ENCODE measurements at regions not wholly inside any gene's neighbourhood (a gene's known extent, or its start where the extent isn't known, plus 50 kb on each side); places are given as distances from the start of the nearest gene placed in this dataset.

DNA sequence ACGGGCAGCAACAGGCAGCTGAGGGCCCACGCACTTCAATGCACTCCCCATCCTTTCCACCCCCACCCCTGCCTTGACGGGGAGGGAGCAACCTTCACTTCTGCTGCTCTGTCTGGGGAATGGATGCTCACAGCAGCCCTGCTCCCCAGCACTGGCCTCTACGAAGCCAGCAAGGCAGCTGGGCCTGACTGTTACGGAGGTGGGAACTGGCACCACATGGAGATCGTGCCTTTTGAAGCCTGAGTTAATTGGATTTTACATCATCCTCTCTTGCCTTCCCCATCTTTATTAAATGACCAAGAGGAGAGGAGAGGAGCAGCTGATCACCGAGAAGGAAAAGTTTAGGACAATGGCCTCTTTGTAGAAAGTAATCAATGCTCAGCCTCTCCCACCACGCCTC is 187.0 kb upstream of the RPL38 start:
- TF ChIP-seq EZH2 (IDR thresholded peaks at IDR 0.05) (no peak), POLR2AphosphoS5 (IDR thresholded peaks at IDR 0.05; ENCODE audit: borderline replicate concordance, low read depth, low read length) (no peak), FOXP2 (optimal IDR thresholded peaks at IDR 0.05; ENCODE audit: control extremely low read depth, extremely low read length, insufficient read depth) (no peak)

Data from SK-N-MC (cell line).